HEK293 (cell line): ENCODE measurements at regions not wholly inside any gene's neighbourhood (a gene's known extent, or its start where the extent isn't known, plus 50 kb on each side); places are given as distances from the start of the nearest gene placed in this dataset.

Experiments
- CTCF ChIA-PET: fragments of 350-600 bp; formaldehyde crosslinking; extraction: SDS; loops from one replicate; lab custom pipeline; 2021; ENCODE audit warnings: antibody characterized with exemption; lab: Yijun Ruan, JAX
- POLR2A ChIA-PET: fragments of 300-600 bp; formaldehyde crosslinking; extraction: SDS; loops from one replicate; lab custom pipeline; 2020; ENCODE audit warnings: antibody characterized with exemption, inconsistent platforms; lab: Yijun Ruan, JAX
- H3K27ac ChIP-seq: fragments of 200-500 bp; sonication (Bioruptor generic); 2 replicates; pipeline ENCODE4 v1.5.1; 2014; ENCODE audit warnings: low read depth, low read length, control low read depth, inconsistent platforms; ENCODE audit errors: extremely low read depth
- H3K36me3 ChIP-seq, 2 experiments: fragments of 200-500 bp in 1 of 2; sonication (Bioruptor generic) in 1 of 2; 1 replicate in 1 of 2; 2 replicates in 1 of 2; pipeline ENCODE4 v1.5.1; 2014 to 2017; ENCODE audit warnings: inconsistent platforms in 2 of 2, low read length in 2 of 2; ENCODE audit not compliant: control insufficient read depth in 2 of 2, insufficient read depth in 1 of 2
- H3K4me1 ChIP-seq: fragments of 200-500 bp; sonication (Bioruptor generic); 2 replicates; pipeline ENCODE4 v1.5.1; 2014; ENCODE audit warnings: mild to moderate bottlenecking, low read length, inconsistent platforms; ENCODE audit not compliant: control insufficient read depth, insufficient read depth
- H3K4me3 ChIP-seq: 2 replicates; pipeline ENCODE4 v1.5.1; 2011; ENCODE audit warnings: low read depth, mild to moderate bottlenecking, control low read depth, low read length, moderate library complexity
- H3K9me3 ChIP-seq: fragments of 200-500 bp; sonication (Bioruptor generic); 2 replicates; pipeline ENCODE4 v1.5.1; 2014; ENCODE audit warnings: low read depth, low read length, inconsistent platforms; ENCODE audit not compliant: control insufficient read depth, insufficient read depth
- KLF10 ChIP-seq: fragments of 450-650 bp; IDR thresholded peaks from 2 replicates; pipeline ENCODE4 v1.5.1; 2018; ENCODE audit warnings: missing biosample characterization, mild to moderate bottlenecking, missing genetic modification characterization
- ZBTB21 ChIP-seq: fragments of 450-650 bp; formaldehyde crosslinking; IDR thresholded peaks from 2 replicates; pipeline ENCODE4 v1.5.1; 2017; ENCODE audit warnings: missing biosample characterization, missing genetic modification characterization
- ZBTB48 ChIP-seq: fragments of 450-650 bp; formaldehyde crosslinking; IDR thresholded peaks from 2 replicates; pipeline ENCODE4 v1.5.1; 2016; ENCODE audit warnings: missing biosample characterization, missing genetic modification characterization
- ZNF184 ChIP-seq: fragments of 450-650 bp; IDR thresholded peaks from 2 replicates; pipeline ENCODE4 v1.5.1; 2018; ENCODE audit warnings: missing biosample characterization, mild to moderate bottlenecking, missing genetic modification characterization
- ZNF2 ChIP-seq: fragments of 450-650 bp; formaldehyde crosslinking; IDR thresholded peaks from 2 replicates; pipeline ENCODE4 v1.5.1; 2016; ENCODE audit warnings: missing biosample characterization, missing genetic modification characterization
- ZNF202 ChIP-seq: fragments of 450-650 bp; formaldehyde crosslinking; IDR thresholded peaks from 2 replicates; pipeline ENCODE4 v1.5.1; 2016; ENCODE audit warnings: missing biosample characterization, missing genetic modification characterization, borderline replicate concordance
- ZNF248 ChIP-seq: fragments of 450-650 bp; formaldehyde crosslinking; IDR thresholded peaks from 2 replicates; pipeline ENCODE4 v1.5.1; 2017; ENCODE audit warnings: missing biosample characterization, missing genetic modification characterization
- ZNF292 ChIP-seq: fragments of 450-650 bp; formaldehyde crosslinking; IDR thresholded peaks from 2 replicates; pipeline ENCODE4 v1.5.1; 2016; ENCODE audit warnings: low read depth, missing biosample characterization, missing genetic modification characterization, borderline replicate concordance
- ZNF302 ChIP-seq: fragments of 450-650 bp; formaldehyde crosslinking; IDR thresholded peaks from 2 replicates; pipeline ENCODE4 v1.5.1; 2016; ENCODE audit warnings: missing biosample characterization, missing genetic modification characterization, low read depth
- ZNF335 ChIP-seq: fragments of 450-650 bp; formaldehyde crosslinking; conservative IDR thresholded peaks from 2 replicates; pipeline ENCODE4 v1.5.1; 2016; ENCODE audit warnings: missing biosample characterization, missing genetic modification characterization
- ZNF350 ChIP-seq: fragments of 450-650 bp; formaldehyde crosslinking; IDR thresholded peaks from 2 replicates; pipeline ENCODE4 v1.5.0; 2017; ENCODE audit warnings: missing biosample characterization, mild to moderate bottlenecking, missing genetic modification characterization
- ZNF416 ChIP-seq: fragments of 450-650 bp; formaldehyde crosslinking; IDR thresholded peaks from 2 replicates; pipeline ENCODE4 v1.5.1; 2016; ENCODE audit warnings: missing biosample characterization, missing genetic modification characterization
- ZNF426 ChIP-seq: fragments of 450-650 bp; formaldehyde crosslinking; IDR thresholded peaks from 2 replicates; pipeline ENCODE4 v1.5.1; 2017; ENCODE audit warnings: missing biosample characterization, missing genetic modification characterization, mild to moderate bottlenecking, inconsistent platforms, moderate library complexity
- ZNF473 ChIP-seq: fragments of 450-650 bp; formaldehyde crosslinking; IDR thresholded peaks from 2 replicates; pipeline ENCODE4 v1.5.1; 2017; ENCODE audit warnings: missing biosample characterization, missing genetic modification characterization
- ZNF488 ChIP-seq: fragments of 450-650 bp; formaldehyde crosslinking; IDR thresholded peaks from 2 replicates; pipeline ENCODE4 v1.5.1; 2016; ENCODE audit warnings: missing biosample characterization, missing genetic modification characterization
- ZNF501 ChIP-seq: fragments of 450-650 bp; formaldehyde crosslinking; IDR thresholded peaks from 2 replicates; pipeline ENCODE4 v1.5.1; 2016; ENCODE audit warnings: missing biosample characterization, missing genetic modification characterization
- ZNF510 ChIP-seq: fragments of 450-650 bp; formaldehyde crosslinking; IDR thresholded peaks from 2 replicates; pipeline ENCODE4 v1.5.1; 2018; ENCODE audit warnings: mild to moderate bottlenecking, missing genetic modification characterization, missing biosample characterization; ENCODE audit not compliant: insufficient replicate concordance
- ZNF518A ChIP-seq: fragments of 450-650 bp; formaldehyde crosslinking; conservative IDR thresholded peaks from 2 replicates; pipeline ENCODE4 v1.5.1; 2016; ENCODE audit warnings: low read depth, missing biosample characterization, missing genetic modification characterization
- ZNF561 ChIP-seq: fragments of 450-650 bp; IDR thresholded peaks from 2 replicates; pipeline ENCODE4 v1.5.1; 2018; ENCODE audit warnings: missing biosample characterization, missing genetic modification characterization, borderline replicate concordance
- ZNF571 ChIP-seq: fragments of 450-650 bp; formaldehyde crosslinking; IDR thresholded peaks from 2 replicates; pipeline ENCODE4 v1.5.0; 2017; ENCODE audit warnings: missing biosample characterization, missing genetic modification characterization
- ZNF596 ChIP-seq: fragments of 450-650 bp; IDR thresholded peaks from 2 replicates; pipeline ENCODE4 v1.5.0; 2018; ENCODE audit warnings: missing biosample characterization, mild to moderate bottlenecking, missing genetic modification characterization, moderate library complexity
- ZNF670 ChIP-seq: fragments of 450-650 bp; formaldehyde crosslinking; IDR thresholded peaks from 2 replicates; pipeline ENCODE4 v1.5.1; 2016; ENCODE audit warnings: missing biosample characterization, missing genetic modification characterization, low read depth
- ZNF692 ChIP-seq: fragments of 450-650 bp; formaldehyde crosslinking; IDR thresholded peaks from 2 replicates; pipeline ENCODE4 v1.5.1; 2016; ENCODE audit warnings: missing biosample characterization, missing genetic modification characterization
- TF ChIP-seq, protein P1 (sequence below): fragments of 450-650 bp; formaldehyde crosslinking; IDR thresholded peaks from 2 replicates; pipeline ENCODE4 v1.5.1; 2016; ENCODE audit warnings: missing biosample characterization, missing genetic modification characterization, borderline replicate concordance
- TF ChIP-seq, protein P2 (sequence below): fragments of 450-650 bp; formaldehyde crosslinking; IDR thresholded peaks from 2 replicates; pipeline ENCODE4 v1.5.0; 2017; ENCODE audit warnings: missing biosample characterization, missing genetic modification characterization, borderline replicate concordance

GRCh38 chr4:123232439-123232838 is 164.2 kb upstream of the SPRY1 start:
- TF ChIP-seq ZNF426 (no peak), ZNF416 (tag by site-specific recombination) (no peak), ZNF248 (tag by site-specific recombination) (no peak), ZNF350 (tag by site-specific recombination) (no peak), ZNF596 (tag by site-specific recombination) (no peak), ZBTB48 (tag by site-specific recombination) (no peak), ZNF488 (tag by site-specific recombination) (no peak), ZNF292 (no peak), ZNF510 (no peak), ZNF571 (tag by site-specific recombination) (no peak), ZNF202 (tag by site-specific recombination) (no peak), KLF10 (tag by site-specific recombination) (no peak), ZBTB21 (tag by site-specific recombination) (no peak)
- TF ChIP-seq, protein P1, sequence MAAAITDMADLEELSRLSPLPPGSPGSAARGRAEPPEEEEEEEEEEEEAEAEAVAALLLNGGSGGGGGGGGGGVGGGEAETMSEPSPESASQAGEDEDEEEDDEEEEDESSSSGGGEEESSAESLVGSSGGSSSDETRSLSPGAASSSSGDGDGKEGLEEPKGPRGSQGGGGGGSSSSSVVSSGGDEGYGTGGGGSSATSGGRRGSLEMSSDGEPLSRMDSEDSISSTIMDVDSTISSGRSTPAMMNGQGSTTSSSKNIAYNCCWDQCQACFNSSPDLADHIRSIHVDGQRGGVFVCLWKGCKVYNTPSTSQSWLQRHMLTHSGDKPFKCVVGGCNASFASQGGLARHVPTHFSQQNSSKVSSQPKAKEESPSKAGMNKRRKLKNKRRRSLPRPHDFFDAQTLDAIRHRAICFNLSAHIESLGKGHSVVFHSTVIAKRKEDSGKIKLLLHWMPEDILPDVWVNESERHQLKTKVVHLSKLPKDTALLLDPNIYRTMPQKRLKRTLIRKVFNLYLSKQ (tag by site-specific recombination), result no peak
- ChIA-PET CTCF (no interaction called here), POLR2A (no interaction called here)
- no peaks in the 10 kb centered on the region for H3K4me1 ChIP-seq
- no peak overlapping the region for H3K27ac ChIP-seq
- no peak overlapping the region for H3K4me3 ChIP-seq
- H3K9me3 ChIP-seq, result no peaks in the 10 kb centered on the region
- no peaks in the 10 kb centered on the region for H3K36me3 ChIP-seq

DNA sequence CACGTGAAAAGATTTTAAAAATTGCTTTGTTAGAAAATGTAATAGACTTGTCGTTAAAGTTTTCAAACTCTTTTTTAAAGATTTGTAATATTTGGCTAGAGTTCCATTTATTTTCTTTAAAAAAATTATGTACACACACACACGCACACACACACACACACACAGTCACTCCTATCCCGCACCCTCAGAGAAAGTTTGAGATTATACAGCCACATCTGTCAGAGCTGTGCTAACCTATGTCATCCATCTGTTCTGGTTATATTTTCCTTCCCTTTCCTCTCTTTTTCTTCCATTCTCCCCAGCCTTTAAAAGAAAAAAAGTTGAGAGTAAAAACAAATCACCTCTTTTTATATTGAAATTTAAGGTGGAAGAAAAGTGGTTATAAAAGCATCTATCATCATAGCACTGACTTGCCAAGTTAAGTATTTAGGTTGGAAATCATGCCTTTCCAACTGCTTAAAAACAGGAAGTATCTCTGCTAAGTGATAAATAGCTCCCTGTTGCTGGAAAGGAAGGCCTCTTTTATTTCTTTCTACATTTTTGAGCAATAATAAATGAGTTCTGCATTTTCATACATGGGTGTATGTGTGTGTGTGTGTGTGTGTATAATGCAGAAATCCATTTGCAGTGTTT is 163.3 kb upstream of the SPRY1 start:
- ChIA-PET POLR2A (no interaction called here), CTCF (no interaction called here)
- no peaks in the 10 kb centered on the region for H3K4me1 ChIP-seq
- no peaks in the 10 kb centered on the region for H3K9me3 ChIP-seq
- no peak overlapping the region for H3K4me3 ChIP-seq
- H3K27ac ChIP-seq, result no peak overlapping the region
- H3K36me3 ChIP-seq, result no peaks in the 10 kb centered on the region
- TF ChIP-seq ZNF692 (no peak), ZNF473 (tag by site-specific recombination) (no peak), ZNF184 (no peak), ZNF202 (tag by site-specific recombination) (no peak), ZNF501 (no peak), ZNF561 (tag by site-specific recombination) (no peak), ZNF670 (tag by site-specific recombination) (no peak), ZNF518A (tag by site-specific recombination) (no peak), ZNF2 (no peak), ZNF335 (tag by site-specific recombination) (no peak), ZNF302 (tag by site-specific recombination) (no peak)
- TF ChIP-seq, protein P2, sequence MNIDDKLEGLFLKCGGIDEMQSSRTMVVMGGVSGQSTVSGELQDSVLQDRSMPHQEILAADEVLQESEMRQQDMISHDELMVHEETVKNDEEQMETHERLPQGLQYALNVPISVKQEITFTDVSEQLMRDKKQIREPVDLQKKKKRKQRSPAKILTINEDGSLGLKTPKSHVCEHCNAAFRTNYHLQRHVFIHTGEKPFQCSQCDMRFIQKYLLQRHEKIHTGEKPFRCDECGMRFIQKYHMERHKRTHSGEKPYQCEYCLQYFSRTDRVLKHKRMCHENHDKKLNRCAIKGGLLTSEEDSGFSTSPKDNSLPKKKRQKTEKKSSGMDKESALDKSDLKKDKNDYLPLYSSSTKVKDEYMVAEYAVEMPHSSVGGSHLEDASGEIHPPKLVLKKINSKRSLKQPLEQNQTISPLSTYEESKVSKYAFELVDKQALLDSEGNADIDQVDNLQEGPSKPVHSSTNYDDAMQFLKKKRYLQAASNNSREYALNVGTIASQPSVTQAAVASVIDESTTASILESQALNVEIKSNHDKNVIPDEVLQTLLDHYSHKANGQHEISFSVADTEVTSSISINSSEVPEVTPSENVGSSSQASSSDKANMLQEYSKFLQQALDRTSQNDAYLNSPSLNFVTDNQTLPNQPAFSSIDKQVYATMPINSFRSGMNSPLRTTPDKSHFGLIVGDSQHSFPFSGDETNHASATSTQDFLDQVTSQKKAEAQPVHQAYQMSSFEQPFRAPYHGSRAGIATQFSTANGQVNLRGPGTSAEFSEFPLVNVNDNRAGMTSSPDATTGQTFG (tag by site-specific recombination), result no peak
